H1 (cell line): ENCODE measurements at regions not wholly inside any gene's neighbourhood (a gene's known extent, or its start where the extent isn't known, plus 50 kb on each side); places are given as distances from the start of the nearest gene placed in this dataset.

Experiments used
- CTCF ChIA-PET: fragments of 300-600 bp; sonication (Branson Sonifier 250); formaldehyde crosslinking; loops from one replicate; lab custom pipeline; 2021; ENCODE audit not compliant: partially characterized antibody; lab: Charles Lee
- POLR2A ChIA-PET: fragments of 300-600 bp; sonication (Branson Sonifier 250); formaldehyde crosslinking; loops from one replicate; lab custom pipeline; 2021; ENCODE audit warnings: inconsistent platforms; ENCODE audit not compliant: partially characterized antibody; lab: Charles Lee
- DNase-seq, 2 experiments: peaks; one replicate each; pipeline versions ENCODE4 v3.0.0 to v3.0.0-alpha.2; 2010 to 2022; ENCODE audit warnings: low spot score in 2 of 2, low read depth in 1 of 2, mixed read lengths in 1 of 2
- FAIRE-seq: peaks from 2 replicates; lab custom pipeline; 2011; peaks lifted over from hg19 to GRCh38; lab: Jason Lieb, UNC
- H2AFZ ChIP-seq: 2 replicates; pipeline ENCODE4 v1.8.1; 2012; ENCODE audit warnings: low read length, inconsistent platforms
- H2AK5ac ChIP-seq: 2 replicates; pipeline ENCODE4 v1.6.1; 2013; ENCODE audit warnings: low read depth, low read length
- H2BK120ac ChIP-seq: replicated peaks from 2 replicates; pipeline ENCODE3; 2013; ENCODE audit warnings: low read depth, low read length, inconsistent platforms
- H2BK12ac ChIP-seq: 2 replicates; pipeline ENCODE4 v1.6.1; 2013; ENCODE audit warnings: low read depth, low read length
- H2BK15ac ChIP-seq: 2 replicates; pipeline ENCODE4 v1.6.1; 2013; ENCODE audit warnings: low read length
- H2BK20ac ChIP-seq: 2 replicates; pipeline ENCODE4 v1.6.1; 2013; ENCODE audit warnings: low read length
- H2BK5ac ChIP-seq: 2 replicates; pipeline ENCODE4 v1.6.1; 2013; ENCODE audit warnings: low read depth, low read length
- H3K14ac ChIP-seq: 2 replicates; pipeline ENCODE4 v1.6.1; 2013; ENCODE audit warnings: inconsistent platforms; ENCODE audit not compliant: insufficient read length
- H3K18ac ChIP-seq: 2 replicates; pipeline ENCODE4 v1.6.1; 2013; ENCODE audit warnings: low read length; ENCODE audit errors: extremely low read depth
- H3K23ac ChIP-seq: 2 replicates; pipeline ENCODE4 v1.6.1; 2013; ENCODE audit warnings: inconsistent platforms; ENCODE audit not compliant: insufficient read length
- H3K23me2 ChIP-seq: 2 replicates; pipeline ENCODE4 v1.6.1; 2013; ENCODE audit warnings: low read depth, low read length
- H3K27ac ChIP-seq: 2 replicates; pipeline ENCODE4 v1.6.1; 2011; ENCODE audit warnings: low read depth, low read length, inconsistent platforms
- H3K27me3 ChIP-seq, 4 experiments: replicated peaks in 1 of 4; 1 replicate in 1 of 4; 2 replicates in 3 of 4; pipeline versions ENCODE4 v1.6.1 to v1.8.1; 2011 to 2013; ENCODE audit warnings: low read length in 3 of 4, mild to moderate bottlenecking in 3 of 4, inconsistent platforms in 2 of 4, mixed read lengths in 2 of 4, moderate library complexity in 1 of 4; ENCODE audit not compliant: control insufficient read depth in 3 of 4, insufficient read depth in 3 of 4; ENCODE audit errors: extremely low read depth in 1 of 4
- H3K36me3 ChIP-seq, 4 experiments: 2 replicates each; pipeline versions ENCODE4 v1.6.1 to v1.8.1; 2011 to 2013; ENCODE audit warnings: mild to moderate bottlenecking in 4 of 4, low read length in 3 of 4, moderate library complexity in 2 of 4, control low read depth in 1 of 4, inconsistent platforms in 1 of 4; ENCODE audit not compliant: insufficient read depth in 4 of 4, control insufficient read depth in 2 of 4
- H3K4ac ChIP-seq: replicated peaks from 2 replicates; pipeline ENCODE3; 2013; ENCODE audit warnings: low read length, low read depth, mixed read lengths, inconsistent platforms; ENCODE audit not compliant: insufficient read length
- H3K4me1 ChIP-seq, 4 experiments: replicated peaks in 1 of 4; 1 replicate in 1 of 4; 2 replicates in 3 of 4; pipeline versions ENCODE4 v1.6.1 to v1.8.1; 2011 to 2013; ENCODE audit warnings: low read length in 3 of 4, inconsistent platforms in 2 of 4, mixed read lengths in 1 of 4; ENCODE audit not compliant: insufficient read depth in 4 of 4, control insufficient read depth in 3 of 4
- H3K4me2 ChIP-seq, 2 experiments: 2 replicates each; pipeline versions ENCODE4 v1.6.1 to v1.8.1; 2011 to 2013; ENCODE audit warnings: low read depth in 2 of 2, low read length in 2 of 2, control low read depth in 1 of 2, inconsistent platforms in 1 of 2, mild to moderate bottlenecking in 1 of 2; ENCODE audit not compliant: insufficient read depth in 1 of 2
- H3K4me3 ChIP-seq, 4 experiments: fragments of 200-600, 300-600 bp in 1 of 4; sonication (generic), shearing (Covaris generic), sonication (Bioruptor Twin) in 1 of 4; 2 replicates each; pipeline versions ENCODE4 v1.5.1 to v1.8.1; 2011 to 2016; ENCODE audit warnings: low read length in 4 of 4, low read depth in 3 of 4, control low read depth in 2 of 4, inconsistent platforms in 2 of 4, mild to moderate bottlenecking in 2 of 4, mixed read lengths in 1 of 4, moderate library complexity in 1 of 4; ENCODE audit not compliant: insufficient read depth in 2 of 4; ENCODE audit errors: extremely low read depth in 1 of 4
- H3K56ac ChIP-seq: replicated peaks from 2 replicates; pipeline ENCODE3; 2013; ENCODE audit warnings: low read depth, mild to moderate bottlenecking, mixed read lengths, low read length, inconsistent platforms; ENCODE audit not compliant: insufficient read length
- H3K79me1 ChIP-seq: 2 replicates; pipeline ENCODE4 v1.6.1; 2013; ENCODE audit warnings: low read depth, low read length, control low read depth
- H3K79me2 ChIP-seq, 2 experiments: 2 replicates each; pipeline versions ENCODE4 v1.6.1 to v1.8.1; 2012 to 2013; ENCODE audit warnings: low read length in 2 of 2, mild to moderate bottlenecking in 2 of 2, inconsistent platforms in 1 of 2; ENCODE audit not compliant: insufficient read depth in 2 of 2, control insufficient read depth in 1 of 2
- H3K9ac ChIP-seq, 4 experiments: replicated peaks in 1 of 4; 1 replicate in 1 of 4; 2 replicates in 3 of 4; pipeline versions ENCODE4 v1.6.1 to v1.8.1; 2011 to 2013; ENCODE audit warnings: low read depth in 3 of 4, low read length in 3 of 4, control low read depth in 2 of 4, mild to moderate bottlenecking in 2 of 4, moderate library complexity in 2 of 4, inconsistent platforms in 1 of 4; ENCODE audit errors: extremely low read depth in 1 of 4
- H3K9me3 ChIP-seq, 2 experiments: 2 replicates each; pipeline versions ENCODE4 v1.6.1 to v1.8.1; 2012 to 2013; ENCODE audit warnings: mild to moderate bottlenecking in 2 of 2, moderate library complexity in 2 of 2, control low read depth in 1 of 2, inconsistent platforms in 1 of 2, low read depth in 1 of 2, low read length in 1 of 2, mixed read lengths in 1 of 2; ENCODE audit not compliant: insufficient read depth in 2 of 2
- H4K20me1 ChIP-seq, 2 experiments: replicated peaks in 1 of 2; 2 replicates each; pipeline versions ENCODE3 to v1.8.1; 2011 to 2013; ENCODE audit warnings: inconsistent platforms in 2 of 2, low read length in 2 of 2, mild to moderate bottlenecking in 1 of 2; ENCODE audit not compliant: insufficient read depth in 2 of 2, control insufficient read depth in 1 of 2
- H4K5ac ChIP-seq: 2 replicates; pipeline ENCODE4 v1.6.1; 2013; ENCODE audit warnings: low read length, low read depth, mixed read lengths, inconsistent platforms; ENCODE audit not compliant: insufficient read length
- H4K8ac ChIP-seq: 2 replicates; pipeline ENCODE4 v1.8.0; 2013; ENCODE audit warnings: mild to moderate bottlenecking, moderate library complexity, low read length, inconsistent platforms; ENCODE audit not compliant: insufficient read depth; ENCODE audit errors: extremely low read depth
- H4K91ac ChIP-seq: replicated peaks from 2 replicates; pipeline ENCODE3; 2013; ENCODE audit warnings: low read length, mixed read lengths, inconsistent platforms; ENCODE audit not compliant: insufficient read length
- E2F6 ChIP-seq: IDR thresholded peaks from 2 replicates; pipeline ENCODE4 v1.6.1; 2012; ENCODE audit warnings: inconsistent platforms
- WGBS, 2 experiments: shearing (Covaris generic) in 1 of 2; methylation state at CpG; one replicate each; pipeline versions ENCODE4 v1.1.6 to v1.1.7; 2013 to 2015; ENCODE audit warnings: low lambda C conversion rate in 2 of 2, mixed read lengths in 2 of 2, inconsistent platforms in 1 of 2, low coverage in 1 of 2, missing lambda C conversion rate in 1 of 2; ENCODE audit not compliant: insufficient replicate concordance in 2 of 2, insufficient coverage in 1 of 2, insufficient read length in 1 of 2; ENCODE audit errors: extremely low coverage in 1 of 2, missing lambda C conversion rate in 1 of 2; 5-methylcytosine and 5-hydroxymethylcytosine counted together

GRCh38 chr2:129324349-129324748 is 655.1 kb upstream of the RAB6C start:
- Histone ChIP-seq H3K56ac (no peak overlapping the region), H2AK5ac (no peak overlapping the region), H2BK120ac (no peak overlapping the region), H3K27me3 (no peaks in the 10 kb centered on the region), H3K9ac (no peak overlapping the region), H2BK15ac (no peak overlapping the region), H3K36me3 (no peaks in the 10 kb centered on the region), H4K8ac (no peak overlapping the region)
- CTCF ChIA-PET = interaction anchor here (0.9 kb wide), 1 partner anchor 71 kb away, joined by 3 read pairs; no protein-coding TSS in a partner anchor
- no peak for FAIRE-seq
- TF ChIP-seq E2F6 = no peak
- TF ChIP-seq, all 59 proteins: peak for 0
- H3K27ac ChIP-seq = no peak overlapping the region
- no peak overlapping the region for H3K4ac ChIP-seq
- no peaks in the 10 kb centered on the region for H3K79me2 ChIP-seq
- H2AFZ ChIP-seq = no peak overlapping the region
- H2BK20ac ChIP-seq = no peak overlapping the region
- H3K4me1 ChIP-seq = no peaks in the 10 kb centered on the region; a peak in 1 of 7 replicates
- H4K91ac ChIP-seq = no peak overlapping the region
- no peak overlapping the region for H3K14ac ChIP-seq
- no peak overlapping the region for H2BK5ac ChIP-seq
- H3K4me2 ChIP-seq = no peak overlapping the region
- POLR2A ChIA-PET = no interaction called here
- H3K9me3 ChIP-seq = no peaks in the 10 kb centered on the region
- no peaks in the 10 kb centered on the region; the same call in 1 of the 2 replicates for H3K23me2 ChIP-seq
- no peak overlapping the region for H4K5ac ChIP-seq
- no peak overlapping the region for H3K4me3 ChIP-seq
- no peak overlapping the region for H2BK12ac ChIP-seq
- no peak for DNase-seq
- H3K79me1 ChIP-seq = no peaks in the 10 kb centered on the region
- H3K18ac ChIP-seq = no peak overlapping the region
- WGBS, 2 experiments = 81% methylated on average over 2 of the region's 2 CpGs; no CpG with 5 or more reads in 1 of the 2 experiments
- H3K23ac ChIP-seq = no peak overlapping the region
- H4K20me1 ChIP-seq = no peaks in the 10 kb centered on the region
